ENCODE measurements at regions not wholly inside any gene's neighbourhood (a gene's known extent, or its start where the extent isn't known, plus 50 kb on each side); places are given as distances from the start of the nearest gene placed in this dataset.

- TF ChIP-seq SPI1 (IDR thresholded peaks at IDR 0.05; ENCODE audit: low read depth, low read length): no peak
- no peak for TF ChIP-seq POLR2A (IDR thresholded peaks at IDR 0.05; ENCODE audit: low read depth, low read length)
- no peak for TF ChIP-seq PAX5 (IDR thresholded peaks at IDR 0.05; ENCODE audit: insufficient read depth, low read length, severe bottlenecking)
- TF ChIP-seq POLR2AphosphoS5 (IDR thresholded peaks at IDR 0.05; ENCODE audit: low read depth, low read length): no peak
- no peak for TF ChIP-seq POU2F2 (IDR thresholded peaks at IDR 0.05; ENCODE audit: low read depth, low read length)
- no peak for TF ChIP-seq TAF1 (IDR thresholded peaks at IDR 0.05; ENCODE audit: low read depth, low read length)
- DNase-seq (ENCODE audit: insufficient read length, low spot score) (no peak), FAIRE-seq (no peak)
Observed at GRCh38 chr14:61911574-61911973, 149.4 kb downstream of the SNAPC1 start.

- TF ChIP-seq POU2F2 (IDR thresholded peaks at IDR 0.05; ENCODE audit: low read depth, low read length) (no peak), POLR2AphosphoS5 (IDR thresholded peaks at IDR 0.05; ENCODE audit: low read depth, low read length) (no peak), POLR2A (IDR thresholded peaks at IDR 0.05; ENCODE audit: low read depth, low read length) (no peak), SPI1 (IDR thresholded peaks at IDR 0.05; ENCODE audit: low read depth, low read length) (no peak), PAX5 (IDR thresholded peaks at IDR 0.05; ENCODE audit: insufficient read depth, low read length, severe bottlenecking) (no peak), TAF1 (IDR thresholded peaks at IDR 0.05; ENCODE audit: low read depth, low read length) (no peak)
- FAIRE-seq (no peak), DNase-seq (ENCODE audit: insufficient read length, low spot score) (no peak)
Observed at GRCh38 chr14:61918998-61919397, 156.8 kb downstream of the SNAPC1 start.

GRCh38 chr14:61923348-61923747 is 161.1 kb downstream of the SNAPC1 start:
- FAIRE-seq (no peak), DNase-seq (ENCODE audit: insufficient read length, low spot score) (no peak)
- TF ChIP-seq POU2F2 (IDR thresholded peaks at IDR 0.05; ENCODE audit: low read depth, low read length) (no peak), TAF1 (IDR thresholded peaks at IDR 0.05; ENCODE audit: low read depth, low read length) (no peak), POLR2A (IDR thresholded peaks at IDR 0.05; ENCODE audit: low read depth, low read length) (no peak), SPI1 (IDR thresholded peaks at IDR 0.05; ENCODE audit: low read depth, low read length) (no peak), POLR2AphosphoS5 (IDR thresholded peaks at IDR 0.05; ENCODE audit: low read depth, low read length) (no peak), PAX5 (IDR thresholded peaks at IDR 0.05; ENCODE audit: insufficient read depth, low read length, severe bottlenecking) (no peak)

GRCh38 chr14:61925043-61925442 is 162.8 kb downstream of the SNAPC1 start:
- no peak for TF ChIP-seq POU2F2 (IDR thresholded peaks at IDR 0.05; ENCODE audit: low read depth, low read length)
- no peak for TF ChIP-seq POLR2AphosphoS5 (IDR thresholded peaks at IDR 0.05; ENCODE audit: low read depth, low read length)
- no peak for TF ChIP-seq TAF1 (IDR thresholded peaks at IDR 0.05; ENCODE audit: low read depth, low read length)
- FAIRE-seq: peak; percentile 78
- no peak for DNase-seq (ENCODE audit: insufficient read length, low spot score)

GRCh38 chr14:61925732-61926435 is 163.7 kb downstream of the SNAPC1 start:
- FAIRE-seq (no peak), DNase-seq (ENCODE audit: insufficient read length, low spot score) (no peak)
- TF ChIP-seq TAF1 (IDR thresholded peaks at IDR 0.05; ENCODE audit: low read depth, low read length): no peak
- TF ChIP-seq POU2F2 (IDR thresholded peaks at IDR 0.05; ENCODE audit: low read depth, low read length): no peak
- TF ChIP-seq POLR2A (IDR thresholded peaks at IDR 0.05; ENCODE audit: low read depth, low read length): no peak
- TF ChIP-seq SPI1 (IDR thresholded peaks at IDR 0.05; ENCODE audit: low read depth, low read length): no peak
- no peak for TF ChIP-seq POLR2AphosphoS5 (IDR thresholded peaks at IDR 0.05; ENCODE audit: low read depth, low read length)
- TF ChIP-seq PAX5 (IDR thresholded peaks at IDR 0.05; ENCODE audit: insufficient read depth, low read length, severe bottlenecking): no peak

- TF ChIP-seq POLR2A (IDR thresholded peaks at IDR 0.05; ENCODE audit: low read depth, low read length) (no peak), PAX5 (IDR thresholded peaks at IDR 0.05; ENCODE audit: insufficient read depth, low read length, severe bottlenecking) (no peak), POLR2AphosphoS5 (IDR thresholded peaks at IDR 0.05; ENCODE audit: low read depth, low read length) (no peak)
- DNase-seq (ENCODE audit: insufficient read length, low spot score) (no peak), FAIRE-seq (no peak)
Observed at GRCh38 chr14:61927060-61927459, 164.8 kb downstream of the SNAPC1 start.

- TF ChIP-seq TAF1 (IDR thresholded peaks at IDR 0.05; ENCODE audit: low read depth, low read length) (no peak), POLR2AphosphoS5 (IDR thresholded peaks at IDR 0.05; ENCODE audit: low read depth, low read length) (no peak), PAX5 (IDR thresholded peaks at IDR 0.05; ENCODE audit: insufficient read depth, low read length, severe bottlenecking) (no peak), SPI1 (IDR thresholded peaks at IDR 0.05; ENCODE audit: low read depth, low read length) (no peak), POLR2A (IDR thresholded peaks at IDR 0.05; ENCODE audit: low read depth, low read length) (no peak), POU2F2 (IDR thresholded peaks at IDR 0.05; ENCODE audit: low read depth, low read length) (no peak)
- no peak for DNase-seq (ENCODE audit: insufficient read length, low spot score)
- no peak for FAIRE-seq
Observed at GRCh38 chr14:61927520-61927919, 165.3 kb downstream of the SNAPC1 start.

- no peak for FAIRE-seq
- no peak for DNase-seq (ENCODE audit: insufficient read length, low spot score)
- TF ChIP-seq SPI1 (IDR thresholded peaks at IDR 0.05; ENCODE audit: low read depth, low read length) (no peak), POLR2AphosphoS5 (IDR thresholded peaks at IDR 0.05; ENCODE audit: low read depth, low read length) (no peak), POLR2A (IDR thresholded peaks at IDR 0.05; ENCODE audit: low read depth, low read length) (no peak), TAF1 (IDR thresholded peaks at IDR 0.05; ENCODE audit: low read depth, low read length) (no peak), PAX5 (IDR thresholded peaks at IDR 0.05; ENCODE audit: insufficient read depth, low read length, severe bottlenecking) (no peak), POU2F2 (IDR thresholded peaks at IDR 0.05; ENCODE audit: low read depth, low read length) (no peak)
Observed at GRCh38 chr14:61928300-61928699, 166.1 kb downstream of the SNAPC1 start.

- FAIRE-seq: no peak
Observed at GRCh38 chr14:61928701-61929100, 166.5 kb downstream of the SNAPC1 start.

GRCh38 chr14:61929651-61930050 is 167.4 kb downstream of the SNAPC1 start:
- TF ChIP-seq POU2F2 (IDR thresholded peaks at IDR 0.05; ENCODE audit: low read depth, low read length) (no peak), POLR2A (IDR thresholded peaks at IDR 0.05; ENCODE audit: low read depth, low read length) (no peak), POLR2AphosphoS5 (IDR thresholded peaks at IDR 0.05; ENCODE audit: low read depth, low read length) (no peak), SPI1 (IDR thresholded peaks at IDR 0.05; ENCODE audit: low read depth, low read length) (no peak), PAX5 (IDR thresholded peaks at IDR 0.05; ENCODE audit: insufficient read depth, low read length, severe bottlenecking) (no peak), TAF1 (IDR thresholded peaks at IDR 0.05; ENCODE audit: low read depth, low read length) (no peak)
- no peak for DNase-seq (ENCODE audit: insufficient read length, low spot score)
- no peak for FAIRE-seq

More at GRCh38 chr14:61928701-61929100, 166.5 kb downstream of the SNAPC1 start:
- DNase-seq (ENCODE audit: insufficient read length, low spot score): no peak
- TF ChIP-seq PAX5 (IDR thresholded peaks at IDR 0.05; ENCODE audit: insufficient read depth, low read length, severe bottlenecking): no peak
- no peak for TF ChIP-seq SPI1 (IDR thresholded peaks at IDR 0.05; ENCODE audit: low read depth, low read length)
- no peak for TF ChIP-seq POLR2A (IDR thresholded peaks at IDR 0.05; ENCODE audit: low read depth, low read length)
- no peak for TF ChIP-seq POU2F2 (IDR thresholded peaks at IDR 0.05; ENCODE audit: low read depth, low read length)
- no peak for TF ChIP-seq TAF1 (IDR thresholded peaks at IDR 0.05; ENCODE audit: low read depth, low read length)
- no peak for TF ChIP-seq POLR2AphosphoS5 (IDR thresholded peaks at IDR 0.05; ENCODE audit: low read depth, low read length)

Measured in GM12891 (cell line).